OCI-LY3 (cell line): ENCODE measurements at regions not wholly inside any gene's neighbourhood (a gene's known extent, or its start where the extent isn't known, plus 50 kb on each side); places are given as distances from the start of the nearest gene placed in this dataset.

ENCODE experiments used
- H2AFZ ChIP-seq: fragments of 200-600, 300-600 bp; shearing (Covaris generic); 2 replicates; pipeline ENCODE4 v1.6.0; 2014; ENCODE audit warnings: antibody characterized with exemption, low read depth, low read length
- H3K27ac ChIP-seq: fragments of 200-600, 300-600 bp; sonication (generic); 2 replicates; pipeline ENCODE4 v1.5.1; 2014; ENCODE audit warnings: mild to moderate bottlenecking, low read length, moderate library complexity, mixed read lengths
- H3K27me3 ChIP-seq: fragments of 200-600, 300-600 bp; sonication (generic); 2 replicates; pipeline ENCODE4 v1.6.1; 2014; ENCODE audit warnings: low read depth, low read length, mixed read lengths
- H3K36me3 ChIP-seq: fragments of 200-600, 300-600 bp; sonication (generic); replicated peaks from 2 replicates; pipeline ENCODE3; 2014; ENCODE audit warnings: low read depth, low read length, mixed read lengths
- H3K4me1 ChIP-seq: fragments of 300-600, 200-600 bp; sonication (generic); 2 replicates; pipeline ENCODE4 v1.6.1; 2014; ENCODE audit warnings: low read length, mixed read lengths
- H3K4me2 ChIP-seq: fragments of 200-600, 300-600 bp; sonication (generic); 2 replicates; pipeline ENCODE4 v1.6.1; 2014; ENCODE audit warnings: low read length, mixed read lengths
- H3K4me3 ChIP-seq: fragments of 300-600, 200-600 bp; sonication (generic); 2 replicates; pipeline ENCODE4 v1.5.1; 2014; ENCODE audit warnings: antibody characterized with exemption, mild to moderate bottlenecking, low read length, moderate library complexity
- H3K79me2 ChIP-seq: fragments of 300-600, 200-600 bp; shearing (Covaris generic); 2 replicates; pipeline ENCODE4 v1.6.1; 2014; ENCODE audit warnings: mild to moderate bottlenecking, low read length, mixed read lengths
- H3K9ac ChIP-seq: fragments of 300-600, 200-600 bp; shearing (Covaris generic); 2 replicates; pipeline ENCODE4 v1.6.0; 2014; ENCODE audit warnings: mild to moderate bottlenecking, low read length, moderate library complexity
- H3K9me3 ChIP-seq: fragments of 200-600, 300-600 bp; shearing (Covaris generic); 2 replicates; pipeline ENCODE4 v1.6.1; 2014; ENCODE audit warnings: low read length, mixed read lengths; ENCODE audit not compliant: insufficient read depth
- H4K20me1 ChIP-seq: fragments of 200-600, 300-600 bp; sonication (generic); 2 replicates; pipeline ENCODE4 v1.6.1; 2016; ENCODE audit warnings: low read length, mixed read lengths; ENCODE audit not compliant: insufficient read depth
- EZH2phosphoT487 ChIP-seq: fragments of 200-600 bp; shearing (Covaris generic); IDR thresholded peaks from 2 replicates; pipeline ENCODE4 v1.6.1; 2018; ENCODE audit warnings: antibody characterized with exemption, mixed run types, low read depth
- TF ChIP-seq, protein P1 (sequence below): fragments of 200-600, 300-600 bp; sonication (generic); IDR thresholded peaks from 2 replicates; pipeline ENCODE4 v1.5.1; 2014; ENCODE audit warnings: antibody characterized with exemption, low read length, low read depth

- Histone ChIP-seq H3K27me3 (no peaks in the 10 kb centered on the region), H3K36me3 (no peaks in the 10 kb centered on the region), H3K79me2 (no peaks in the 10 kb centered on the region), H3K9ac (no peak overlapping the region), H3K4me2 (no peak overlapping the region), H3K9me3 (no peaks in the 10 kb centered on the region), H2AFZ (no peak overlapping the region), H3K4me3 (no peak overlapping the region), H3K4me1 (peaks cover 7% of the 10 kb centered on the region), H4K20me1 (no peaks in the 10 kb centered on the region), H3K27ac (no peak overlapping the region)
- TF ChIP-seq, protein P1, sequence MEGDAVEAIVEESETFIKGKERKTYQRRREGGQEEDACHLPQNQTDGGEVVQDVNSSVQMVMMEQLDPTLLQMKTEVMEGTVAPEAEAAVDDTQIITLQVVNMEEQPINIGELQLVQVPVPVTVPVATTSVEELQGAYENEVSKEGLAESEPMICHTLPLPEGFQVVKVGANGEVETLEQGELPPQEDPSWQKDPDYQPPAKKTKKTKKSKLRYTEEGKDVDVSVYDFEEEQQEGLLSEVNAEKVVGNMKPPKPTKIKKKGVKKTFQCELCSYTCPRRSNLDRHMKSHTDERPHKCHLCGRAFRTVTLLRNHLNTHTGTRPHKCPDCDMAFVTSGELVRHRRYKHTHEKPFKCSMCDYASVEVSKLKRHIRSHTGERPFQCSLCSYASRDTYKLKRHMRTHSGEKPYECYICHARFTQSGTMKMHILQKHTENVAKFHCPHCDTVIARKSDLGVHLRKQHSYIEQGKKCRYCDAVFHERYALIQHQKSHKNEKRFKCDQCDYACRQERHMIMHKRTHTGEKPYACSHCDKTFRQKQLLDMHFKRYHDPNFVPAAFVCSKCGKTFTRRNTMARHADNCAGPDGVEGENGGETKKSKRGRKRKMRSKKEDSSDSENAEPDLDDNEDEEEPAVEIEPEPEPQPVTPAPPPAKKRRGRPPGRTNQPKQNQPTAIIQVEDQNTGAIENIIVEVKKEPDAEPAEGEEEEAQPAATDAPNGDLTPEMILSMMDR, result no peak
- TF ChIP-seq EZH2phosphoT487, result no peak
Measured at GRCh38 chr6:48825501-48826151, 637.4 kb downstream of the MMUT start.

- no peak overlapping the region for H3K4me3 ChIP-seq
- TF ChIP-seq, protein P1, result no peak
- TF ChIP-seq EZH2phosphoT487, result no peak
- peaks cover 4% of the 10 kb centered on the region; the same call in 1 of the 2 replicates for H3K4me1 ChIP-seq
- peak overlapping the region; percentile 70; the same call in 1 of the 2 replicates for H2AFZ ChIP-seq
- no peak overlapping the region for H3K9ac ChIP-seq
- no peaks in the 10 kb centered on the region for H3K9me3 ChIP-seq
- no peaks in the 10 kb centered on the region for H3K36me3 ChIP-seq
- H4K20me1 ChIP-seq, result no peaks in the 10 kb centered on the region
- no peaks in the 10 kb centered on the region for H3K79me2 ChIP-seq
- no peak overlapping the region for H3K4me2 ChIP-seq
- no peak overlapping the region for H3K27ac ChIP-seq
- no peaks in the 10 kb centered on the region for H3K27me3 ChIP-seq
Measured at GRCh38 chr6:48818052-48818412, 645.0 kb downstream of the MMUT start.

- H3K4me1 ChIP-seq, result peaks cover 4% of the 10 kb centered on the region; the same call in 1 of the 2 replicates
- H3K9me3 ChIP-seq, result no peaks in the 10 kb centered on the region
- no peak overlapping the region for H3K4me3 ChIP-seq
- no peaks in the 10 kb centered on the region for H3K36me3 ChIP-seq
- no peaks in the 10 kb centered on the region for H3K79me2 ChIP-seq
- no peaks in the 10 kb centered on the region for H3K27me3 ChIP-seq
- peak overlapping the region; percentile 70 for H2AFZ ChIP-seq
- H3K4me2 ChIP-seq, result no peak overlapping the region
- H4K20me1 ChIP-seq, result no peaks in the 10 kb centered on the region
- no peak overlapping the region for H3K27ac ChIP-seq
- TF ChIP-seq, protein P1, result no peak
- no peak for TF ChIP-seq EZH2phosphoT487
- no peak overlapping the region for H3K9ac ChIP-seq
Measured at GRCh38 chr6:48817333-48818051, 645.6 kb downstream of the MMUT start.

DNA sequence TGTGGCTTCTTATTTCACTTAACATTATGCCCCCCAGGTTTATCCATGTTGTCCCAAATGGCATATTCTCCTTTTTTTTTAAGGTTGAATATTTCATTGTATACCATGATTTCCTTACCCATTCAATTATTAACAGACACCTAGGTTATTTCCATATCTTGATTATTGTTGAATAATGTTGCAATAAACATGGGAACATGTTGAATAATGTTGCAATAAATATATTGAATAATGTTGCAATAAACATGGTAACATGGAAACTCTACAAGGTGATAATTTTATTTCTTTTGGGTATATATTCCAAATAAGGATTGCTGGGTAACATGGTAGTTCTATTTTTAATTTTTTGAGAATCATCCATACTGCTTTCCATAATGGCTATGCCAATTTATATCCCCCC lies 648.1 kb downstream of the MMUT start:
- Histone ChIP-seq H3K4me2 (no peak overlapping the region), H2AFZ (no peak overlapping the region), H3K9me3 (no peaks in the 10 kb centered on the region), H3K27me3 (no peaks in the 10 kb centered on the region), H3K36me3 (no peaks in the 10 kb centered on the region), H3K4me1 (peaks cover 4% of the 10 kb centered on the region; the same call in 1 of the 2 replicates), H3K9ac (no peak overlapping the region), H4K20me1 (no peaks in the 10 kb centered on the region), H3K27ac (no peak overlapping the region), H3K4me3 (no peak overlapping the region), H3K79me2 (no peaks in the 10 kb centered on the region)
- TF ChIP-seq EZH2phosphoT487, result no peak
- TF ChIP-seq, protein P1, result no peak
